ENCODE measurements at regions not wholly inside any gene's neighbourhood (a gene's known extent, or its start where the extent isn't known, plus 50 kb on each side); places are given as distances from the start of the nearest gene placed in this dataset.

DNA sequence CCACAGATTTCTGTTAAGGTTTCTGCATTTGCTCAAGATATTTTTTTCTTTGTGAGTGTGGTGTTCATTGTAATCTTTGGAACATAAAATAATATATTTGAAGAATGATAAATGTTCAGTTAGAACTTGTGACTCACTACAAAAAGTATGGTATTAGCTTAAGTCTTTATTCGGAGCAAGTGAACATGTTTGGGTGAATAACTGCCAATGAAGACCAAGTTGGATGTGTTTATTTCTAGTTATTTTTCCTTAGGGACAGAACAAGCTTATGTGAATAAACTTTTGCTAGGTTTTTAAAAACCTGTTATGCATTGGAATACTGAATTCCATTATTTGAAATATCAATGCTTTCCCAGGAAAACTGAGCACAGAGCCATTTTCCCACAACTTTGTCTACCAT, 418.6 kb downstream of the SLCO4C1 start:
- H3K4me2 ChIP-seq (ENCODE audit: low read length) = no peak overlapping the region
- H3F3A ChIP-seq (ENCODE audit: control insufficient read depth, insufficient read depth) = no peaks in the 10 kb centered on the region
- H3K9me3 ChIP-seq (ENCODE audit: control insufficient read depth, insufficient read depth, low read length) = no peaks in the 10 kb centered on the region
- no peak for TF ChIP-seq EZH2phosphoT487 (IDR thresholded peaks at IDR 0.05; ENCODE audit: borderline replicate concordance, low read length)
- TF ChIP-seq, protein P1, sequence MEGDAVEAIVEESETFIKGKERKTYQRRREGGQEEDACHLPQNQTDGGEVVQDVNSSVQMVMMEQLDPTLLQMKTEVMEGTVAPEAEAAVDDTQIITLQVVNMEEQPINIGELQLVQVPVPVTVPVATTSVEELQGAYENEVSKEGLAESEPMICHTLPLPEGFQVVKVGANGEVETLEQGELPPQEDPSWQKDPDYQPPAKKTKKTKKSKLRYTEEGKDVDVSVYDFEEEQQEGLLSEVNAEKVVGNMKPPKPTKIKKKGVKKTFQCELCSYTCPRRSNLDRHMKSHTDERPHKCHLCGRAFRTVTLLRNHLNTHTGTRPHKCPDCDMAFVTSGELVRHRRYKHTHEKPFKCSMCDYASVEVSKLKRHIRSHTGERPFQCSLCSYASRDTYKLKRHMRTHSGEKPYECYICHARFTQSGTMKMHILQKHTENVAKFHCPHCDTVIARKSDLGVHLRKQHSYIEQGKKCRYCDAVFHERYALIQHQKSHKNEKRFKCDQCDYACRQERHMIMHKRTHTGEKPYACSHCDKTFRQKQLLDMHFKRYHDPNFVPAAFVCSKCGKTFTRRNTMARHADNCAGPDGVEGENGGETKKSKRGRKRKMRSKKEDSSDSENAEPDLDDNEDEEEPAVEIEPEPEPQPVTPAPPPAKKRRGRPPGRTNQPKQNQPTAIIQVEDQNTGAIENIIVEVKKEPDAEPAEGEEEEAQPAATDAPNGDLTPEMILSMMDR (IDR thresholded peaks at IDR 0.05; ENCODE audit: low read depth, low read length, poor library complexity, severe bottlenecking) = no peak
- no peaks in the 10 kb centered on the region for H3K4me1 ChIP-seq (ENCODE audit: control insufficient read depth, low read length)
- H3K27ac ChIP-seq (ENCODE audit: low read depth, low read length) = no peak overlapping the region
- no peak overlapping the region for H3K4me3 ChIP-seq (ENCODE audit: low read length)
- H3K27me3 ChIP-seq (ENCODE audit: control insufficient read depth, low read length) = no peaks in the 10 kb centered on the region
- no peaks in the 10 kb centered on the region for H3K36me3 ChIP-seq (ENCODE audit: control insufficient read depth, low read length)
- H3K9me2 ChIP-seq (replicated peaks; ENCODE audit: control insufficient read depth, low read length) = no peaks in the 10 kb centered on the region
- no peaks in the 10 kb centered on the region for H4K20me1 ChIP-seq (ENCODE audit: control insufficient read depth, insufficient read depth, low read depth, low read length)
- no peaks in the 10 kb centered on the region for H3K79me2 ChIP-seq (ENCODE audit: control insufficient read depth, low read length)

DNA sequence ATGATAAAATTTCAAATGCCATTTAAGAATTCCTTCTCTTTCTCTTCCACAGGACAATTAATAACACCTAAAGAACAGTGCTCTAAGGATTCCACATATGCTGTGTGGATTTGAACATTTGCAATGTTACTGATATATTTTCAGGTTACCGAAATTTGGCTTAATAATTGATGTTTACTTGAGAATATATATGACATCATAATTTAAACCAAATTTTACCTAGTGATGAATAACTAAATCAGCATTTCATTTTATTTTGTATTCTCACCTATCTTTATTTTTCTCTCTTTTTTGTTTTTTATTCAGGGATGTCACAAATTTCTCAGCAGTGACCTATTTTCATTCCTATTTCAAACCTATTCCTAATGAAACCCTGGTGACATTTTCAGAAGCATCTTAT, 429.6 kb downstream of the SLCO4C1 start:
- H3K4me2 ChIP-seq (ENCODE audit: low read length) = no peak overlapping the region
- no peaks in the 10 kb centered on the region for H3K36me3 ChIP-seq (ENCODE audit: control insufficient read depth, low read length)
- TF ChIP-seq, protein P1 (IDR thresholded peaks at IDR 0.05; ENCODE audit: low read depth, low read length, poor library complexity, severe bottlenecking) = no peak
- TF ChIP-seq EZH2phosphoT487 (IDR thresholded peaks at IDR 0.05; ENCODE audit: borderline replicate concordance, low read length) = no peak
- no peaks in the 10 kb centered on the region for H3K9me3 ChIP-seq (ENCODE audit: control insufficient read depth, insufficient read depth, low read length)
- no peaks in the 10 kb centered on the region for H3K27me3 ChIP-seq (ENCODE audit: control insufficient read depth, low read length)
- no peaks in the 10 kb centered on the region for H3K4me1 ChIP-seq (ENCODE audit: control insufficient read depth, low read length)
- no peaks in the 10 kb centered on the region for H3F3A ChIP-seq (ENCODE audit: control insufficient read depth, insufficient read depth)
- no peak overlapping the region for H3K4me3 ChIP-seq (ENCODE audit: low read length)
- no peak overlapping the region for H3K27ac ChIP-seq (ENCODE audit: low read depth, low read length)
- no peaks in the 10 kb centered on the region for H4K20me1 ChIP-seq (ENCODE audit: control insufficient read depth, insufficient read depth, low read depth, low read length)
- no peaks in the 10 kb centered on the region for H3K79me2 ChIP-seq (ENCODE audit: control insufficient read depth, low read length)
- no peaks in the 10 kb centered on the region for H3K9me2 ChIP-seq (replicated peaks; ENCODE audit: control insufficient read depth, low read length)

GRCh38 chr5:101860563-101860962, 435.5 kb downstream of the SLCO4C1 start:
- Histone ChIP-seq H3K9me3 (ENCODE audit: control insufficient read depth, insufficient read depth, low read length) (0 out of 2 replicates have a peak, but pooled peaks cover 6% of the 10 kb centered on the region), H3K36me3 (ENCODE audit: control insufficient read depth, low read length) (no peaks in the 10 kb centered on the region), H3K4me2 (ENCODE audit: low read length) (no peak overlapping the region), H3K79me2 (ENCODE audit: control insufficient read depth, low read length) (no peaks in the 10 kb centered on the region), H3K27me3 (ENCODE audit: control insufficient read depth, low read length) (no peaks in the 10 kb centered on the region), H4K20me1 (ENCODE audit: control insufficient read depth, insufficient read depth, low read depth, low read length) (no peaks in the 10 kb centered on the region), H3K4me1 (ENCODE audit: control insufficient read depth, low read length) (no peaks in the 10 kb centered on the region), H3K4me3 (ENCODE audit: low read length) (no peak overlapping the region), H3K27ac (ENCODE audit: low read depth, low read length) (no peak overlapping the region), H3F3A (ENCODE audit: control insufficient read depth, insufficient read depth) (no peaks in the 10 kb centered on the region), H3K9me2 (replicated peaks; ENCODE audit: control insufficient read depth, low read length) (no peaks in the 10 kb centered on the region)
- TF ChIP-seq EZH2phosphoT487 (IDR thresholded peaks at IDR 0.05; ENCODE audit: borderline replicate concordance, low read length) = no peak

- Histone ChIP-seq H3K27me3 (ENCODE audit: control insufficient read depth, low read length) (no peaks in the 10 kb centered on the region), H3K4me2 (ENCODE audit: low read length) (no peak overlapping the region), H3K36me3 (ENCODE audit: control insufficient read depth, low read length) (no peaks in the 10 kb centered on the region), H3F3A (ENCODE audit: control insufficient read depth, insufficient read depth) (no peaks in the 10 kb centered on the region), H3K4me3 (ENCODE audit: low read length) (no peak overlapping the region), H3K4me1 (ENCODE audit: control insufficient read depth, low read length) (no peaks in the 10 kb centered on the region), H3K9me2 (replicated peaks; ENCODE audit: control insufficient read depth, low read length) (no peaks in the 10 kb centered on the region), H4K20me1 (ENCODE audit: control insufficient read depth, insufficient read depth, low read depth, low read length) (no peaks in the 10 kb centered on the region), H3K79me2 (ENCODE audit: control insufficient read depth, low read length) (no peaks in the 10 kb centered on the region), H3K27ac (ENCODE audit: low read depth, low read length) (no peak overlapping the region), H3K9me3 (ENCODE audit: control insufficient read depth, insufficient read depth, low read length) (0 out of 2 replicates have a peak, but pooled peaks cover 6% of the 10 kb centered on the region)
- TF ChIP-seq, protein P1 (IDR thresholded peaks at IDR 0.05; ENCODE audit: low read depth, low read length, poor library complexity, severe bottlenecking) = no peak
- TF ChIP-seq EZH2phosphoT487 (IDR thresholded peaks at IDR 0.05; ENCODE audit: borderline replicate concordance, low read length) = no peak
Observed at GRCh38 chr5:101860145-101860544, 435.9 kb downstream of the SLCO4C1 start.

Data from DOHH2 (cell line).